LNCaP clone FGC (cell line): ENCODE measurements at regions not wholly inside any gene's neighbourhood (a gene's known extent, or its start where the extent isn't known, plus 50 kb on each side); places are given as distances from the start of the nearest gene placed in this dataset.

Source experiments
- DNase-seq: peaks from one replicate; pipeline ENCODE4 v3.0.0-alpha.2; 2011; ENCODE audit warnings: low read depth
- H3K4me3 ChIP-seq: 2 replicates; pipeline ENCODE4 v1.5.1; 2011; ENCODE audit warnings: mild to moderate bottlenecking, low read depth, low read length, control low read depth
- TF ChIP-seq, protein P1 (sequence below): IDR thresholded peaks from 2 replicates; pipeline ENCODE4 v1.5.1; 2012; ENCODE audit warnings: mild to moderate bottlenecking; ENCODE audit not compliant: control insufficient read depth, insufficient read depth; ENCODE audit errors: extremely low read depth

- TF ChIP-seq, protein P1, sequence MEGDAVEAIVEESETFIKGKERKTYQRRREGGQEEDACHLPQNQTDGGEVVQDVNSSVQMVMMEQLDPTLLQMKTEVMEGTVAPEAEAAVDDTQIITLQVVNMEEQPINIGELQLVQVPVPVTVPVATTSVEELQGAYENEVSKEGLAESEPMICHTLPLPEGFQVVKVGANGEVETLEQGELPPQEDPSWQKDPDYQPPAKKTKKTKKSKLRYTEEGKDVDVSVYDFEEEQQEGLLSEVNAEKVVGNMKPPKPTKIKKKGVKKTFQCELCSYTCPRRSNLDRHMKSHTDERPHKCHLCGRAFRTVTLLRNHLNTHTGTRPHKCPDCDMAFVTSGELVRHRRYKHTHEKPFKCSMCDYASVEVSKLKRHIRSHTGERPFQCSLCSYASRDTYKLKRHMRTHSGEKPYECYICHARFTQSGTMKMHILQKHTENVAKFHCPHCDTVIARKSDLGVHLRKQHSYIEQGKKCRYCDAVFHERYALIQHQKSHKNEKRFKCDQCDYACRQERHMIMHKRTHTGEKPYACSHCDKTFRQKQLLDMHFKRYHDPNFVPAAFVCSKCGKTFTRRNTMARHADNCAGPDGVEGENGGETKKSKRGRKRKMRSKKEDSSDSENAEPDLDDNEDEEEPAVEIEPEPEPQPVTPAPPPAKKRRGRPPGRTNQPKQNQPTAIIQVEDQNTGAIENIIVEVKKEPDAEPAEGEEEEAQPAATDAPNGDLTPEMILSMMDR: no peak
- no peak for DNase-seq
- no peak overlapping the region for H3K4me3 ChIP-seq
Observed at GRCh38 chr9:111152614-111153406, 114.5 kb upstream of the LPAR1 start.

DNA sequence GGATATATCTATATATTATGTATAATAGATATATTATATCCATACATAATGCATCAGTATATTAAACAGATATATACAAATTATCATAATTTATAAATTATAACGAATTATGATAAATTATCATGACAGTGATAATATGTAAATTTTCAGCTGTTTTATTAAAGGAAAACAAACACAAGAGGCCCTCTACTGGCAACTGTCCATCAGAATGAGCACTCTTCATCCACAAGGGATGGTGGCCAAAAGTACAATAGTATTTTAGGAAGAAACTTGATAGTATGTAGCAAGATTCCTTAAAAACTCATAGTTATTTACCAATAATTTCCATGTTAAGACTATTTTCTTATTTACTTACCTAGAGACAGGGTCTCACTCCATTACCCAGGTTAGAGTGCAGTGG, 113.3 kb upstream of the LPAR1 start:
- no peak for DNase-seq
- H3K4me3 ChIP-seq: no peak overlapping the region
- TF ChIP-seq, protein P1: no peak

GRCh38 chr9:111150181-111150580, 111.9 kb upstream of the LPAR1 start:
- DNase-seq: no peak
- TF ChIP-seq, protein P1: no peak

GRCh38 chr9:111149018-111149759, 110.9 kb upstream of the LPAR1 start:
- DNase-seq: no peak
- TF ChIP-seq, protein P1: peak; percentile 19; the same call in 1 of the 2 replicates
- no peak overlapping the region for H3K4me3 ChIP-seq

More at GRCh38 chr9:111150181-111150580, 111.9 kb upstream of the LPAR1 start:
- no peak overlapping the region for H3K4me3 ChIP-seq

GRCh38 chr9:111148052-111149017, 110.1 kb upstream of the LPAR1 start:
- H3K4me3 ChIP-seq: no peak overlapping the region
- TF ChIP-seq, protein P1: no peak
- DNase-seq: no peak

GRCh38 chr9:111147041-111147440, 108.8 kb upstream of the LPAR1 start:
- DNase-seq: no peak
- no peak overlapping the region for H3K4me3 ChIP-seq
- TF ChIP-seq, protein P1: no peak
